KOPT-K1 (cell line): ENCODE measurements at regions not wholly inside any gene's neighbourhood (a gene's known extent, or its start where the extent isn't known, plus 50 kb on each side); places are given as distances from the start of the nearest gene placed in this dataset.

Experiments
- H3K27ac ChIP-seq: fragments of 200-600 bp; sonication (generic); 2 replicates; pipeline ENCODE4 v1.5.1; 2016; ENCODE audit warnings: antibody characterized with exemption, mild to moderate bottlenecking, low read depth, low read length; ENCODE audit not compliant: poor library complexity, severe bottlenecking
- H3K36me3 ChIP-seq: fragments of 200-600 bp; sonication (generic); 2 replicates; pipeline ENCODE4 v1.5.1; 2017; ENCODE audit warnings: antibody characterized with exemption, mild to moderate bottlenecking, low read length, moderate library complexity; ENCODE audit not compliant: insufficient read depth
- H3K9me3 ChIP-seq: fragments of 200-600 bp; sonication (generic); 2 replicates; pipeline ENCODE4 v1.5.1; 2017; ENCODE audit warnings: antibody characterized with exemption, low read length, mild to moderate bottlenecking; ENCODE audit not compliant: insufficient read depth, poor library complexity, severe bottlenecking

GRCh38 chr2:75356865-75357264 lies 157.5 kb upstream of the TACR1 start:
- Histone ChIP-seq H3K27ac (no peak overlapping the region), H3K36me3 (no peaks in the 10 kb centered on the region), H3K9me3 (no peaks in the 10 kb centered on the region)

- H3K36me3 ChIP-seq: no peaks in the 10 kb centered on the region
Measured at GRCh38 chr2:75353131-75353530, 153.8 kb upstream of the TACR1 start.

GRCh38 chr2:75348307-75348706 lies 149.0 kb upstream of the TACR1 start:
- H3K9me3 ChIP-seq: peaks cover 8% of the 10 kb centered on the region
- no peaks in the 10 kb centered on the region for H3K36me3 ChIP-seq
- H3K27ac ChIP-seq: no peak overlapping the region

More at GRCh38 chr2:75353131-75353530, 153.8 kb upstream of the TACR1 start:
- H3K27ac ChIP-seq: no peak overlapping the region
- H3K9me3 ChIP-seq: peaks cover 8% of the 10 kb centered on the region

GRCh38 chr2:75344146-75344545 lies 144.8 kb upstream of the TACR1 start:
- no peak overlapping the region for H3K27ac ChIP-seq
- no peaks in the 10 kb centered on the region for H3K9me3 ChIP-seq
- no peaks in the 10 kb centered on the region for H3K36me3 ChIP-seq

- Histone ChIP-seq H3K27ac (no peak overlapping the region), H3K36me3 (no peaks in the 10 kb centered on the region), H3K9me3 (no peaks in the 10 kb centered on the region)
Measured at GRCh38 chr2:75342504-75343175, 143.3 kb upstream of the TACR1 start.

GRCh38 chr2:75340560-75340959 lies 141.2 kb upstream of the TACR1 start:
- Histone ChIP-seq H3K36me3 (no peaks in the 10 kb centered on the region), H3K9me3 (no peaks in the 10 kb centered on the region), H3K27ac (no peak overlapping the region)

GRCh38 chr2:75338461-75338860 lies 139.1 kb upstream of the TACR1 start:
- Histone ChIP-seq H3K27ac (no peak overlapping the region), H3K9me3 (no peaks in the 10 kb centered on the region), H3K36me3 (no peaks in the 10 kb centered on the region)

GRCh38 chr2:75337619-75338018 lies 138.3 kb upstream of the TACR1 start:
- no peak overlapping the region for H3K27ac ChIP-seq
- H3K9me3 ChIP-seq: no peaks in the 10 kb centered on the region

GRCh38 chr2:75337016-75337415 lies 137.7 kb upstream of the TACR1 start:
- no peak overlapping the region for H3K27ac ChIP-seq
- H3K36me3 ChIP-seq: no peaks in the 10 kb centered on the region
- H3K9me3 ChIP-seq: no peaks in the 10 kb centered on the region

More at GRCh38 chr2:75337619-75338018, 138.3 kb upstream of the TACR1 start:
- H3K36me3 ChIP-seq: no peaks in the 10 kb centered on the region

GRCh38 chr2:75336451-75336850 lies 137.1 kb upstream of the TACR1 start:
- Histone ChIP-seq H3K9me3 (no peaks in the 10 kb centered on the region), H3K27ac (no peak overlapping the region), H3K36me3 (no peaks in the 10 kb centered on the region)

- H3K9me3 ChIP-seq: no peaks in the 10 kb centered on the region
- H3K36me3 ChIP-seq: no peaks in the 10 kb centered on the region
- H3K27ac ChIP-seq: no peak overlapping the region
Measured at GRCh38 chr2:75334076-75334475, 134.8 kb upstream of the TACR1 start.

- Histone ChIP-seq H3K36me3 (no peaks in the 10 kb centered on the region), H3K27ac (no peak overlapping the region), H3K9me3 (no peaks in the 10 kb centered on the region)
Measured at GRCh38 chr2:75333646-75334045, 134.3 kb upstream of the TACR1 start.

- H3K27ac ChIP-seq: no peak overlapping the region
- H3K9me3 ChIP-seq: no peaks in the 10 kb centered on the region
- H3K36me3 ChIP-seq: no peaks in the 10 kb centered on the region
Measured at GRCh38 chr2:75328156-75328555, 128.8 kb upstream of the TACR1 start.

- H3K9me3 ChIP-seq: no peaks in the 10 kb centered on the region
- H3K27ac ChIP-seq: no peak overlapping the region
- H3K36me3 ChIP-seq: no peaks in the 10 kb centered on the region
Measured at GRCh38 chr2:75327334-75327733, 128.0 kb upstream of the TACR1 start.

GRCh38 chr2:75326645-75327044 lies 127.3 kb upstream of the TACR1 start:
- Histone ChIP-seq H3K36me3 (no peaks in the 10 kb centered on the region), H3K27ac (no peak overlapping the region), H3K9me3 (no peaks in the 10 kb centered on the region)

- H3K9me3 ChIP-seq: no peaks in the 10 kb centered on the region
- no peaks in the 10 kb centered on the region for H3K36me3 ChIP-seq
- no peak overlapping the region for H3K27ac ChIP-seq
Measured at GRCh38 chr2:75325594-75325993, 126.3 kb upstream of the TACR1 start.
